ENCODE measurements at regions not wholly inside any gene's neighbourhood (a gene's known extent, or its start where the extent isn't known, plus 50 kb on each side); places are given as distances from the start of the nearest gene placed in this dataset.

DNA sequence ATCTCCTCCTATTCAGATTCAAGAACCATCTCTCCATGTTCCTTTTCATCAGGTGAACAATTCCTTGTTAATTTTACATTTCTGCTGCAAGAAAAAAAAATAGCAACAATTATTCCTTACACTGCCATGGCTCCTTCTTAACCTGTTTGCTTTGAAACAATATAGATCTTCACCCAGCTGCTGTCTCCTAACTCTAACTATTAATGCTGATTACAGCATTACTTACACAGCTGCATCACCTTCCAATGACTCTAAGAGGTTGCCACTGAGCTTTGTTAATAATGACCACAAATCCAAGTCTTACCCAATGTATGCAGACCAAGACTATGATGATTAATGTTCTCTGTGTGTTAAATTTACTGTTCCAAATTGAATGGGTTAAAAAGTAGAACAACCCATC lies 541.4 kb downstream of the TOX3 start:
- TF ChIP-seq, protein P1, sequence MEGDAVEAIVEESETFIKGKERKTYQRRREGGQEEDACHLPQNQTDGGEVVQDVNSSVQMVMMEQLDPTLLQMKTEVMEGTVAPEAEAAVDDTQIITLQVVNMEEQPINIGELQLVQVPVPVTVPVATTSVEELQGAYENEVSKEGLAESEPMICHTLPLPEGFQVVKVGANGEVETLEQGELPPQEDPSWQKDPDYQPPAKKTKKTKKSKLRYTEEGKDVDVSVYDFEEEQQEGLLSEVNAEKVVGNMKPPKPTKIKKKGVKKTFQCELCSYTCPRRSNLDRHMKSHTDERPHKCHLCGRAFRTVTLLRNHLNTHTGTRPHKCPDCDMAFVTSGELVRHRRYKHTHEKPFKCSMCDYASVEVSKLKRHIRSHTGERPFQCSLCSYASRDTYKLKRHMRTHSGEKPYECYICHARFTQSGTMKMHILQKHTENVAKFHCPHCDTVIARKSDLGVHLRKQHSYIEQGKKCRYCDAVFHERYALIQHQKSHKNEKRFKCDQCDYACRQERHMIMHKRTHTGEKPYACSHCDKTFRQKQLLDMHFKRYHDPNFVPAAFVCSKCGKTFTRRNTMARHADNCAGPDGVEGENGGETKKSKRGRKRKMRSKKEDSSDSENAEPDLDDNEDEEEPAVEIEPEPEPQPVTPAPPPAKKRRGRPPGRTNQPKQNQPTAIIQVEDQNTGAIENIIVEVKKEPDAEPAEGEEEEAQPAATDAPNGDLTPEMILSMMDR (IDR thresholded peaks at IDR 0.05): no peak
- no peak overlapping the region for H3K4me3 ChIP-seq
- H3K27ac ChIP-seq: no peak overlapping the region
- DNase-seq (ENCODE audit: low spot score): no peak

DNA sequence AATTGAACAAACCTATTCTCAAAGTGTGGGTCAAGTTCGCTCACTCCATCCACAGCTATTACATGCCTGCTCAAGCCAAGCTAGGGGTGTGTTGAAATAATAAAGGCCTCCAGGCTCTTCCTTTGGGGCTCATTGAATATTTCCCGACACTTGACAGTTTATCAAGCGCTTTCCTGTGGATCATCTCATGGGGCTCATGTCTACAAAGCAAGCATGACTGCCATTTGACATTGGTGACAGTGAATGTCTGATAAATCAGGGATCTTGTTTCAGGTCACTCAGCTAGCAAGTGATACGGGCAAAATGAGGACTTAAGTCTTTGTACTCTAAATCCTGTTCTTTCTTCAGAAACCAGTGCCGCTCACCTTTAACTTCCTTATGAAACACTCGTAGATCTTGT lies 542.6 kb downstream of the TOX3 start:
- no peak for DNase-seq (ENCODE audit: low spot score)
- no peak overlapping the region for H3K27ac ChIP-seq
- H3K4me3 ChIP-seq: no peak overlapping the region
- TF ChIP-seq, protein P1 (IDR thresholded peaks at IDR 0.05): no peak

DNA sequence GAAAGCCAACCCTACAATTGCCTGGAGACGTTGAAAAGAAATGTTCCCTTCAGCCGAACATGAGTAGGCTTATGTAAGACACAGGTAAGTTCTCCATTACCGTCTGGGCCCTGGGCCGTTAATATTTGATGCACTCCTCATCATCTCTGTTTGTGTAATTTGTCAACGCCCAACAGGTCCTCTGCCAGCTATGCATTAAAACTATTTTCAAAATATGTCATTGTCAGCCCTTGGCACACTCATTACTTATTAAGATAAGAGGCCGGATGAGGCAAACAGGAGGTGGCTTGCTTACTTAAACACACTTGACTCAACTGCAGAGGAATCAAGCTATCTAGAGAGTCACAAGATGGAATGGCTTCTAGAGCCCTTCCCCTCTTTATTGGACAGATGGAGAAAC lies 544.9 kb downstream of the TOX3 start:
- DNase-seq (ENCODE audit: low spot score): no peak
- TF ChIP-seq, protein P1 (IDR thresholded peaks at IDR 0.05): no peak
- no peak overlapping the region for H3K27ac ChIP-seq
- no peak overlapping the region for H3K4me3 ChIP-seq

DNA sequence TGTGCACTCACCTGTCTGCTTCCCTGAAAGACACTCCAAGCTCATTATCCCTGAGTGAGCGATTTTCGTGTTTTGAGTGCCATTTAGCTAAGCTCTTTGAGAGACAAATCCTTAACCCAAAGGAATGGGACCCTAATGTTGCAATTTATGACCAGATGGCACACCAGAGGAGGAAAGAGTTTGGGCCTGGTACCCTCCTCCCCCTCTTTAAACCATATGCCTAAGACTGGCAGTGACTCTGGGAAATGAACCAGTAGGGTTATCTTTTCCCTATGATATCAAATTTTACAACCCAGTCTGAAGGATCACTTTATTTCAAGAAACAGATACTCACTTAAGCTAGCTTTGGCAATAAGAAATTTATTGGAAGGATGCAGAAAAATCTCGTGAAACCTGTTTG lies 550.4 kb downstream of the TOX3 start:
- Histone ChIP-seq H3K27ac (no peak overlapping the region), H3K4me3 (no peak overlapping the region)
- TF ChIP-seq, protein P1 (IDR thresholded peaks at IDR 0.05): no peak
- no peak for DNase-seq (ENCODE audit: low spot score)

DNA sequence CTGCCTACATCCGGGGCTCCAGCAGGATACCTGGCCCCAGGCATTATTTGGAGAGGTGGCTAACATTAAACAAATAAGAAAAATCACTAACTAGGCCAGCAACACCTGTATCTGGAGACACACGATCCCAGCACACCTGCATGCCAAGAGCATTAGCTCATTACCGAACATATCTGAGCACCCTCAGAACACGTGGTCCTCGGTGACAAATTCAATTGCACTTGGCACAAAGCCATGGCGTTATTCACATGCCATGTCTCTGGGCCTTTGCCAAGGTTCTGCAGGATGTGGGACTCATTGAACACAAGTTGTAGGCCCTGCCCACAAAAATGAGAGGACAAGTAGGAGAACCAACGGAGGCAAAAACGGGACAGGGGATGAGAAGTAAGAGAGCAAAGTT lies 552.3 kb downstream of the TOX3 start:
- no peak for DNase-seq (ENCODE audit: low spot score)
- TF ChIP-seq, protein P1 (IDR thresholded peaks at IDR 0.05): no peak
- Histone ChIP-seq H3K4me3 (no peak overlapping the region), H3K27ac (no peak overlapping the region)

DNA sequence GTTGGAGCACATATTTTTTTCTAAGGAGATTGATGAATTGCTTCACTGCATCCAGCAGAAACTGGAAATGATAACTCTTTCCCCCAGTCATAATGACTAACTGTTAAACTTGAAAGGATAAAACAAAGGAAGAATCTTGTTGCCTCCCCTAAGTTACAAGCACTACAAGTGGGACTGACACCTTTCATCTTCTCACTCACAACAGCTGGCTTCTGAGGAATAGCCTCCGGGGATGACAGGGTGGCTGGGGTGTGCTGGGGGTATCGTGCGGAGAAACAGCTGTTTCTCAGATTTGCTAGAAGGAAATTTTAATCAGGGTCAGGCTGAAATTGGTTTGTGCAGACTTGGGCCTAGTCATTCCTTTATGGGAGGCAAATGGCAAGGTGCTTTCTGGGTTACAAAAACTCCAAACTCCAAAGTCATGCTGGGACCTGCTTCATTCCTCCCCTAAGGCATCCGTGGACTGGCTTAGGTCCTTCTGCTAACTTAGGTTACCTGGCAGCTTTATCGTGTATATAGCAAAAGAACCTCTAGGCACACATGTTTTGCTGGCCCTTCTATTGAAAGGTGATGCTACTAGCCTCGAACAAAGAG lies 557.2 kb downstream of the TOX3 start:
- TF ChIP-seq, protein P1 (IDR thresholded peaks at IDR 0.05): no peak
- Histone ChIP-seq H3K4me3 (no peak overlapping the region), H3K27ac (no peak overlapping the region)
- DNase-seq (ENCODE audit: low spot score): no peak

DNA sequence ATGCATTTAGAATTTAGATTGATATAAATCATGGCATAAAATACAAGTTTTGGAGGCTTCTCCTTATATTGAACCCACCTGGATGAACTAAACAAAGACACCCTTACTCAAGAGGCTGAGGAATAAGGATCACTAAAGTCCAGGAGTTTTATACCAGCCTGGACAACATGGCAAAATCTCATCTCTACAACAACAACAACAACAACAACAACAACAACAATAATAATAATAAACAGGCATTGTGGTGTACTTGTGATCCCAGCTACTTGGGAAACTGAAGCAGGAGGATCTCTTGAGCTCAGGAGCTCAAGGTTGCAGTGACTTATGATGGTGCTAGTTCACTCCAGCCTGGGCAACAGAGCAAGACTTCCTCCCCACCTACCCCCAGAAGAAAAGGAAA lies 558.0 kb downstream of the TOX3 start:
- TF ChIP-seq, protein P1 (IDR thresholded peaks at IDR 0.05): no peak
- no peak for DNase-seq (ENCODE audit: low spot score)
- no peak overlapping the region for H3K27ac ChIP-seq
- H3K4me3 ChIP-seq: no peak overlapping the region
